Body of pancreas (tissue), 4 donors: ENCODE measurements at regions not wholly inside any gene's neighbourhood (a gene's known extent, or its start where the extent isn't known, plus 50 kb on each side); places are given as distances from the start of the nearest gene placed in this dataset.

Experiments used
- CTCF ChIP-seq, 7 experiments: fragments of 450-650 bp in 4 of 7; fragments of 200-600 bp in 3 of 7; sonication (generic) in 3 of 7; IDR thresholded peaks; one replicate each; pipeline ENCODE4 v1.5.1; 2016 to 2019; ENCODE audit warnings: antibody characterized with exemption in 7 of 7
- POLR2A ChIP-seq, 3 donors: fragments of 450-650 bp; IDR thresholded peaks; one replicate each; pipeline ENCODE4 v1.6.1; 2016; ENCODE audit warnings: antibody characterized with exemption in 3 of 3, mild to moderate bottlenecking in 2 of 3

- no peak for TF ChIP-seq CTCF (IDR thresholded peaks at IDR 0.05)
- no peak for TF ChIP-seq POLR2A (IDR thresholded peaks at IDR 0.05)
Observed at GRCh38 chr6:53992522-53992921, 118.7 kb upstream of the MLIP start.
